CD1c-positive myeloid dendritic cell (primary cell): ENCODE measurements at regions not wholly inside any gene's neighbourhood (a gene's known extent, or its start where the extent isn't known, plus 50 kb on each side); places are given as distances from the start of the nearest gene placed in this dataset.

ENCODE experiments used
- DNase-seq: peaks from one replicate; pipeline ENCODE4 v3.0.0-alpha.2; 2016; ENCODE audit errors: extremely low spot score

- no peak for DNase-seq
These were observed 75.4 kb upstream of the LDLRAD3 start for GRCh38 chr11:35868491-35868890.

- DNase-seq: no peak
These were observed 70.1 kb upstream of the LDLRAD3 start for GRCh38 chr11:35873721-35874120.

GRCh38 chr11:35874751-35875450, 69.0 kb upstream of the LDLRAD3 start:
- no peak for DNase-seq

DNA sequence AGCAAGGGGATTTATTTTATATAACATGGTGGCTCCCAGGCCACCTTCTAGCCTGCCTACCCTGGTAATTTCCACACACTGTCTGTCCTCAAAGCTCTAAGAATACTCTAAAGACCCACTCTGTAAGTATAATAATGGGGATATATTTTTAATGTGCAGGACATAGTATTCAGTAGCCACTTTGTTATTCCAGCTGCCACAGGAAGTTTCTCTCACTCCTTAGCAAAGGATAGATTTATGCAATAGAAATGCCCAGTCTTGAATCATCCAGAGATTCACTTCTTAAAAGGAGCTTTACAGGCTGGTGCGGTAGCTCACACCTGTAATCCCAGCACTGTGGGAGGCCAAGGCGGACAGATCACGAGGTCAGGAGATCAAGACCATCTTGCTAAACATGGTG, 68.4 kb upstream of the LDLRAD3 start:
- DNase-seq: no peak

DNA sequence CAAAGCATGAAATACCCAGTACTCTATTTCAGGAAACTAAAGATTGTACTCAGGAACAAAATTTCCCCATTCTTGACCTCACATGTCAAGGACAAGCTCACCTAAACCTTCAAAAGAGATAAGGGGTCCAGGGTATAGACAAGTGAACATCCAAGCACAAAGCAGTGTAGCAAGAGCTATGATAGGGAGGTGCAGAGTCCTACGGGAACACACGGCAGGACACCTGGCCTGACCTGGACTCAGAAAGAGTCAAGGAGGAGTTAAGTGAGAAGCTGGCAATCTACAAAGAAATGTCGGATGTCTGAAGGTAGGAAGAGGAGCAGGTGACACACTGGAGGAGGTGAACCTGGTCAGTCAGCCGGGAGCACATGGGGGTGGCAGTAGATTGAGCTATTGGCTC, 67.1 kb upstream of the LDLRAD3 start:
- no peak for DNase-seq

GRCh38 chr11:35878741-35879140, 65.1 kb upstream of the LDLRAD3 start:
- DNase-seq: peak; percentile 27

- DNase-seq: no peak
These were observed 64.5 kb upstream of the LDLRAD3 start for GRCh38 chr11:35879361-35879760.

GRCh38 chr11:35886759-35887158, 57.1 kb upstream of the LDLRAD3 start:
- DNase-seq: no peak

DNA sequence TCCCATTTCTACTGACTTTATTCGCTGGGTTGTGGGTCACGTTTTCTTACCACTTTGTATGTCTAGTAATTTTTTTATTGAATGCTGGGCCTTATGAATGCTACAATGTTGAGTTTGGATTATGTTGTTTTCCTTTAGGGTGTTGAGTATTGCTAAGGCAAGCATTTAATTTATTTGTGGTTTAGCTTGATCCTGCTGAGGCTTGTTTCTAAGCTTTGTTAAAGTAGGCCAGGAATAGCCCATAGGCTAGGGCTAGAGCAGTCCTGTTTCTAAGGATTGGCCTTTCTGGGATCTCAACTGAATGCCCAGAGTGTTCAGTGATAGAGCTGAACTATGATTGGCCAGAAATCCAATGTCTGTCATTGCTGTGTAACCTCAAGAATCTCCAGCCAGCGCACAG, 56.1 kb upstream of the LDLRAD3 start:
- DNase-seq: no peak

DNA sequence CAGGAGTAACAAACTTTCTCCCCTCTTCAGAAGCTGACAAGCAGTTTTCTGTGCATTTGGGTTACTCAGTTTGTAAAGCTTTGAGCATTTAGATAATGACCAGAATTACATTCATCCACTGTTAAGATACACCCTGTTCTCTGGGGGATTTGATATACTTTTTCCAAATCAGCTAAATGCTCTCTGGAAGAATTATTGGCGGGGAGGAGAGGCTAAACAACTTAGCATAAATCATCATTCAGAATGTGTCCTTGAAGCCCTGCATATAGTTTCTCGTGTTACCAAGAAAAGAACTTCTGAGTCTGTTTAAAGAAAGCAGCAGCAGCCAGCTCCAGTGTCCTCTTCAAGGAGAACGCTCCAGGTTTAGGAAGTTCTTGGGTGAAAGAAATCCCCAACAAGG, 54.9 kb upstream of the LDLRAD3 start:
- no peak for DNase-seq

GRCh38 chr11:35891096-35891495, 52.8 kb upstream of the LDLRAD3 start:
- DNase-seq: no peak

DNA sequence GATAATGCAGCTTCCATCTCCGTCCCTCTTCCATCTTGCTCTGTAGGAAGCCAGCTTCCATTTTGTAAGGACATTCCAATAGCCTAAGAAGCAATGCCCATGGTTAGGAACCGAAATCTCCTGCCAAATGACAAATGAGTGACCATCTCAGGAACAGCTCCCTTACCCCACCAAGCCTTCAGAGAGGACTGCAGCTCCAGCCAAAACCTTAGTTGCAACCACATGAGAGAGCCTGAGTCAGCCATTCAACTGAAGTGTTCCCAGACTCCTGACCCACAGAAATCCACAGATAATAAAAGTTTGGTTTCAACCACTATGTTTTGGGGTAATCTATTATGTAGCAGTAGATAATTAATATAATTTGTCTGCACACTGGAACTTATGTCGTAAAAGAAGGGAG, 51.7 kb upstream of the LDLRAD3 start:
- DNase-seq: no peak

- DNase-seq: no peak
These were observed 49.9 kb upstream of the LDLRAD3 start for GRCh38 chr11:35893796-35894475.
